ENCODE measurements at regions not wholly inside any gene's neighbourhood (a gene's known extent, or its start where the extent isn't known, plus 50 kb on each side); places are given as distances from the start of the nearest gene placed in this dataset.
A peak's percentile ranks its signal among the peaks of the same experiment; 100 is the strongest.

GRCh38 chr15:39321977-39322376 lies 258.9 kb upstream of the THBS1 start:
- intact Hi-C loops (cut with DNase I; ENCODE audit: low total_unique reads) = no loop called here
- TF ChIP-seq CTCF (IDR thresholded peaks at IDR 0.05) = no peak
- TF ChIP-seq POLR2A (IDR thresholded peaks at IDR 0.05) = no peak
- WGBS, 2 donors = 63 to 81% methylated on average over 2 of the region's 2 CpGs
- DNase-seq (ENCODE audit: low spot score in 2 of 2) = no peak
- no peak overlapping the region for H3K4me3 ChIP-seq (ENCODE audit: low read depth, poor library complexity, severe bottlenecking)

GRCh38 chr15:39323157-39323556 lies 257.7 kb upstream of the THBS1 start:
- no peak overlapping the region for H3K4me3 ChIP-seq (ENCODE audit: low read depth, poor library complexity, severe bottlenecking)
- TF ChIP-seq POLR2A (IDR thresholded peaks at IDR 0.05) = no peak
- TF ChIP-seq CTCF (IDR thresholded peaks at IDR 0.05) = no peak
- DNase-seq (ENCODE audit: low spot score in 2 of 2) = no peak
- intact Hi-C loops (cut with DNase I; ENCODE audit: low total_unique reads) = no loop called here

GRCh38 chr15:39323706-39324105 lies 257.2 kb upstream of the THBS1 start:
- no peak for TF ChIP-seq POLR2A (IDR thresholded peaks at IDR 0.05)
- no peak for TF ChIP-seq CTCF (IDR thresholded peaks at IDR 0.05)
- intact Hi-C loops (cut with DNase I; ENCODE audit: low total_unique reads) = no loop called here
- no peak for DNase-seq (ENCODE audit: low spot score in 2 of 2)
- WGBS, 2 donors = 95 to 99% methylated on average over 3 of the region's 3 CpGs
- H3K4me3 ChIP-seq (ENCODE audit: low read depth, poor library complexity, severe bottlenecking) = no peak overlapping the region

- no peak overlapping the region for H3K4me3 ChIP-seq (ENCODE audit: low read depth, poor library complexity, severe bottlenecking)
- TF ChIP-seq POLR2A (IDR thresholded peaks at IDR 0.05) (no peak), CTCF (IDR thresholded peaks at IDR 0.05) (no peak)
- intact Hi-C loops (cut with DNase I; ENCODE audit: low total_unique reads) = no loop called here
- DNase-seq (ENCODE audit: low spot score in 2 of 2) = no peak
- whole genome bisulfite sequencing, 2 donors = 68 to 79% methylated on average over 5 of the region's 5 CpGs
These were observed 254.4 kb upstream of the THBS1 start for GRCh38 chr15:39326306-39326975.

DNA sequence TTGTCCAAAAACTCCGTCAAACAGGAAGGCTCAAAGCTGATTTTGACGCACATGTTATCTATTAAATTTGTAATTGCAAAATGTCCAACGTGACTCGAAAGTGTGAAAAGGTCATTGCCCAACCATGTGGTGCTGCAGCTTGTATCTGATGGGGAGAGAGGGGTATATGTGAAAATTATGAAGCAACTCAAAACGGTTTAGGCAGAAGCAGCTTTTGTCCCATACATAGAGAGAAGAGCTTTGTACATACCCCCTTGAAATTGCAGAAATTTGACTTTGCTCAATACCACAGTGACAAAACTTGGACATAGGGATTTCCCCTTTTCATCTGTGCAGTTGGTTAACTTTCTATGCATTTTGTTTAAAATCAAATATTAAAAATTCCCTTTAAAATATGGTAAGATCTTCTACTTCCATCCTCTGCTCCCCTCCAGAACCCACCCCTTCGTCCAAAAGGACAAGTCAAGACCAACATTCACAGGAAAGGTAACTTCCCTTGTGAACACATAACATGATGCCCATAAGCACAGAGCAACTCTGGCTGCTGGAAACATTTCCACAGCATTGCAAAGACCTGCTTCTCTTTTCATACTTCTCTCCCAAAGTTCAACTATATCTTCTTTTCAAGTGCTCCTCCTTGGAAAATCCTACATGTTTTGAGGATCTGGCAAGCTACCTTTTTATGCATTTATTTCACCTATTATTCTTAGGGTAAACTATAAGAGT lies 253.7 kb upstream of the THBS1 start:
- no peak overlapping the region for H3K4me3 ChIP-seq (ENCODE audit: low read depth, poor library complexity, severe bottlenecking)
- TF ChIP-seq CTCF (IDR thresholded peaks at IDR 0.05) = no peak
- TF ChIP-seq POLR2A (IDR thresholded peaks at IDR 0.05) = no peak
- DNase-seq (ENCODE audit: low spot score in 2 of 2) = peak in 1 of 2 donors; percentile 25
- intact Hi-C loops (cut with DNase I; ENCODE audit: low total_unique reads) = no loop called here
- WGBS, 2 donors = 66 to 71% methylated on average over 6 of the region's 6 CpGs

All from lower leg skin (tissue), 4 donors.